HL-60 (cell line): ENCODE measurements at regions not wholly inside any gene's neighbourhood (a gene's known extent, or its start where the extent isn't known, plus 50 kb on each side); places are given as distances from the start of the nearest gene placed in this dataset.

ENCODE experiments used
- GABPA ChIP-seq: IDR thresholded peaks from 2 replicates; pipeline ENCODE4 v1.6.1; 2012; ENCODE audit warnings: low read depth
- POLR2AphosphoS5 ChIP-seq: IDR thresholded peaks from 2 replicates; pipeline ENCODE4 v1.6.1; 2012; ENCODE audit warnings: low read depth
- SPI1 ChIP-seq: IDR thresholded peaks from 2 replicates; pipeline ENCODE4 v1.6.1; 2012; ENCODE audit warnings: low read depth, mild to moderate bottlenecking, borderline replicate concordance
- TF ChIP-seq, protein P1 (sequence below): IDR thresholded peaks from one replicate; pipeline ENCODE4 v1.5.1; 2011; ENCODE audit warnings: low read length, control low read depth, inconsistent platforms; ENCODE audit not compliant: insufficient read depth
- TF ChIP-seq, protein P2 (sequence below): IDR thresholded peaks from 2 replicates; pipeline ENCODE4 v1.6.1; 2012; ENCODE audit warnings: low read depth; ENCODE audit not compliant: insufficient replicate concordance

DNA sequence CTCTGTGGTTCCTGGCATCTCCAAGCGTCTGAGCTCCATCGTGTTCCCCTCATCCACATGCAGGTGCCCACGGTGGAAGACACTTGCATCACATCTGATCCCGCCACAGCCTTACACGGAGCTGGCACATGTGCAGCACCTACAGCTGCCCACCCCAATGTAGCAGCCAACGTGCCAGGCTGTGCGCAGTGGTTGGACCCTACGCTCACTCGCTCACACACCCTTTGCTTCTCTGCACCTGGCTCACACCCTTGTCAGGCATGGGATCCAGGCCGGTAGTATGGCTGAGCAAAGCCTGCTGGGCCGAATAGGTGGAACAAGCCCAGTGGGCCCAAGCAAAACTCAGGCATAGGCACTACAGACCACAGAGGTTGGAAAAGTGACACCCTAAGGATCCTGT lies 567.2 kb downstream of the FSCB start:
- TF ChIP-seq, protein P1, sequence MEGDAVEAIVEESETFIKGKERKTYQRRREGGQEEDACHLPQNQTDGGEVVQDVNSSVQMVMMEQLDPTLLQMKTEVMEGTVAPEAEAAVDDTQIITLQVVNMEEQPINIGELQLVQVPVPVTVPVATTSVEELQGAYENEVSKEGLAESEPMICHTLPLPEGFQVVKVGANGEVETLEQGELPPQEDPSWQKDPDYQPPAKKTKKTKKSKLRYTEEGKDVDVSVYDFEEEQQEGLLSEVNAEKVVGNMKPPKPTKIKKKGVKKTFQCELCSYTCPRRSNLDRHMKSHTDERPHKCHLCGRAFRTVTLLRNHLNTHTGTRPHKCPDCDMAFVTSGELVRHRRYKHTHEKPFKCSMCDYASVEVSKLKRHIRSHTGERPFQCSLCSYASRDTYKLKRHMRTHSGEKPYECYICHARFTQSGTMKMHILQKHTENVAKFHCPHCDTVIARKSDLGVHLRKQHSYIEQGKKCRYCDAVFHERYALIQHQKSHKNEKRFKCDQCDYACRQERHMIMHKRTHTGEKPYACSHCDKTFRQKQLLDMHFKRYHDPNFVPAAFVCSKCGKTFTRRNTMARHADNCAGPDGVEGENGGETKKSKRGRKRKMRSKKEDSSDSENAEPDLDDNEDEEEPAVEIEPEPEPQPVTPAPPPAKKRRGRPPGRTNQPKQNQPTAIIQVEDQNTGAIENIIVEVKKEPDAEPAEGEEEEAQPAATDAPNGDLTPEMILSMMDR, result no peak
- TF ChIP-seq POLR2AphosphoS5, result no peak
- no peak for TF ChIP-seq SPI1
- TF ChIP-seq, protein P2, sequence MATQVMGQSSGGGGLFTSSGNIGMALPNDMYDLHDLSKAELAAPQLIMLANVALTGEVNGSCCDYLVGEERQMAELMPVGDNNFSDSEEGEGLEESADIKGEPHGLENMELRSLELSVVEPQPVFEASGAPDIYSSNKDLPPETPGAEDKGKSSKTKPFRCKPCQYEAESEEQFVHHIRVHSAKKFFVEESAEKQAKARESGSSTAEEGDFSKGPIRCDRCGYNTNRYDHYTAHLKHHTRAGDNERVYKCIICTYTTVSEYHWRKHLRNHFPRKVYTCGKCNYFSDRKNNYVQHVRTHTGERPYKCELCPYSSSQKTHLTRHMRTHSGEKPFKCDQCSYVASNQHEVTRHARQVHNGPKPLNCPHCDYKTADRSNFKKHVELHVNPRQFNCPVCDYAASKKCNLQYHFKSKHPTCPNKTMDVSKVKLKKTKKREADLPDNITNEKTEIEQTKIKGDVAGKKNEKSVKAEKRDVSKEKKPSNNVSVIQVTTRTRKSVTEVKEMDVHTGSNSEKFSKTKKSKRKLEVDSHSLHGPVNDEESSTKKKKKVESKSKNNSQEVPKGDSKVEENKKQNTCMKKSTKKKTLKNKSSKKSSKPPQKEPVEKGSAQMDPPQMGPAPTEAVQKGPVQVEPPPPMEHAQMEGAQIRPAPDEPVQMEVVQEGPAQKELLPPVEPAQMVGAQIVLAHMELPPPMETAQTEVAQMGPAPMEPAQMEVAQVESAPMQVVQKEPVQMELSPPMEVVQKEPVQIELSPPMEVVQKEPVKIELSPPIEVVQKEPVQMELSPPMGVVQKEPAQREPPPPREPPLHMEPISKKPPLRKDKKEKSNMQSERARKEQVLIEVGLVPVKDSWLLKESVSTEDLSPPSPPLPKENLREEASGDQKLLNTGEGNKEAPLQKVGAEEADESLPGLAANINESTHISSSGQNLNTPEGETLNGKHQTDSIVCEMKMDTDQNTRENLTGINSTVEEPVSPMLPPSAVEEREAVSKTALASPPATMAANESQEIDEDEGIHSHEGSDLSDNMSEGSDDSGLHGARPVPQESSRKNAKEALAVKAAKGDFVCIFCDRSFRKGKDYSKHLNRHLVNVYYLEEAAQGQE, result no peak
- no peak for TF ChIP-seq GABPA
